Lung (tissue), 11 donors: ENCODE measurements at regions not wholly inside any gene's neighbourhood (a gene's known extent, or its start where the extent isn't known, plus 50 kb on each side); places are given as distances from the start of the nearest gene placed in this dataset.

Source experiments
- ATAC-seq: fragments of 200-7000 bp; cut with Tn5 transposase; one replicate; pipeline ENCODE4 v1.9.1; 2020; ENCODE audit warnings: moderate number of reproducible peaks; ENCODE audit not compliant: insufficient read depth, low FRiP score
- DNase-seq, 3 donors: peaks; one replicate each; pipeline ENCODE4 v3.0.0-alpha.2; 2013 to 2017
- H3K27ac ChIP-seq, 2 donors: one replicate each; pipeline ENCODE4 v1.5.1; 2013; ENCODE audit warnings: mild to moderate bottlenecking in 2 of 2, moderate library complexity in 2 of 2, control low read depth in 1 of 2, inconsistent platforms in 1 of 2, low read depth in 1 of 2, low read length in 1 of 2
- H3K27me3 ChIP-seq, 3 donors: one replicate each; pipeline ENCODE4 v1.5.1; 2013; ENCODE audit warnings: low read length in 2 of 3; ENCODE audit not compliant: control insufficient read depth in 3 of 3, insufficient read depth in 3 of 3
- H3K36me3 ChIP-seq, 4 donors: one replicate each; pipeline ENCODE4 v1.5.1; 2013; ENCODE audit warnings: low read length in 4 of 4, mild to moderate bottlenecking in 1 of 4, moderate library complexity in 1 of 4; ENCODE audit not compliant: control insufficient read depth in 4 of 4, insufficient read depth in 4 of 4
- H3K4me1 ChIP-seq, 5 donors: one replicate each; pipeline ENCODE4 v1.5.1; 2013; ENCODE audit warnings: low read length in 5 of 5, mild to moderate bottlenecking in 2 of 5, moderate library complexity in 1 of 5; ENCODE audit not compliant: control insufficient read depth in 5 of 5, insufficient read depth in 5 of 5
- H3K4me3 ChIP-seq: one replicate; pipeline ENCODE4 v1.5.1; 2013; ENCODE audit warnings: mild to moderate bottlenecking, control low read depth, moderate library complexity
- H3K9ac ChIP-seq, 2 donors: one replicate each; pipeline ENCODE4 v1.5.1; 2013; ENCODE audit warnings: low read length in 2 of 2, control low read depth in 1 of 2; ENCODE audit not compliant: insufficient read depth in 1 of 2
- H3K9me3 ChIP-seq, 4 donors: one replicate each; pipeline ENCODE4 v1.5.1; 2013; ENCODE audit warnings: low read length in 3 of 4, mild to moderate bottlenecking in 1 of 4, moderate library complexity in 1 of 4; ENCODE audit not compliant: control insufficient read depth in 4 of 4, insufficient read depth in 3 of 4
- WGBS, 2 donors: extraction: QIAGEN DNeasy Blood & Tissue Kit; methylation state at CpG; one replicate each; pipeline ENCODE4 v1.1.7; 2013; 5-methylcytosine and 5-hydroxymethylcytosine counted together
- TF ChIP-seq, protein P1 (sequence below): IDR thresholded peaks from 2 replicates; pipeline ENCODE4 v1.5.1; 2012; ENCODE audit warnings: mild to moderate bottlenecking; ENCODE audit errors: control extremely low read depth, extremely low read depth
- donor health status: control.
- donor health status: control.
- donor health status: Bipolar disorder and iron deficiency.
- donor health status: healthy.
- donor health status: DM: yes; HTN: yes; CAD: no.

DNA sequence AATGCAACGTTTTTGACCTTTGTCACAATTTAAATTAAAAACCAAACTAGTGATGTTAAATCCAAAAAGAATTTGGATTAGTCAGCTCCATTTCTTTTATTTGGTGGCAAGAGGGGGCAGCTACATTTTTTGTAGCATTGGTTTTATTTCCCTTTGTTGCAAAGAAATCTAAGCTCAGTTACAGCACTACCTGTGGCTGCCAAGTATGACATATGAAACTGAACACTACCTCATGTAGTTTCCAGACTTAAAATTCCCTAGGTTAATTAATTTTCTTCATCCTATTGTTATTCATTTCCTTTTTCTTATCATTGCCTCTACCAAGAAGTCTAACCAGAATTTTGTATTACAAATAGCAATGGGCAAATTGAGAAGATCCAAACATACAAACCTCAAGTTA lies 393.5 kb downstream of the BRINP1 start:
- no peak overlapping the region for H3K4me3 ChIP-seq
- H3K27me3 ChIP-seq = no peaks in the 10 kb centered on the region
- ATAC-seq (no peak), DNase-seq (no peak)
- H3K36me3 ChIP-seq = no peaks in the 10 kb centered on the region
- TF ChIP-seq, protein P1, sequence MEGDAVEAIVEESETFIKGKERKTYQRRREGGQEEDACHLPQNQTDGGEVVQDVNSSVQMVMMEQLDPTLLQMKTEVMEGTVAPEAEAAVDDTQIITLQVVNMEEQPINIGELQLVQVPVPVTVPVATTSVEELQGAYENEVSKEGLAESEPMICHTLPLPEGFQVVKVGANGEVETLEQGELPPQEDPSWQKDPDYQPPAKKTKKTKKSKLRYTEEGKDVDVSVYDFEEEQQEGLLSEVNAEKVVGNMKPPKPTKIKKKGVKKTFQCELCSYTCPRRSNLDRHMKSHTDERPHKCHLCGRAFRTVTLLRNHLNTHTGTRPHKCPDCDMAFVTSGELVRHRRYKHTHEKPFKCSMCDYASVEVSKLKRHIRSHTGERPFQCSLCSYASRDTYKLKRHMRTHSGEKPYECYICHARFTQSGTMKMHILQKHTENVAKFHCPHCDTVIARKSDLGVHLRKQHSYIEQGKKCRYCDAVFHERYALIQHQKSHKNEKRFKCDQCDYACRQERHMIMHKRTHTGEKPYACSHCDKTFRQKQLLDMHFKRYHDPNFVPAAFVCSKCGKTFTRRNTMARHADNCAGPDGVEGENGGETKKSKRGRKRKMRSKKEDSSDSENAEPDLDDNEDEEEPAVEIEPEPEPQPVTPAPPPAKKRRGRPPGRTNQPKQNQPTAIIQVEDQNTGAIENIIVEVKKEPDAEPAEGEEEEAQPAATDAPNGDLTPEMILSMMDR = no peak
- no peak overlapping the region for H3K9ac ChIP-seq
- H3K4me1 ChIP-seq = no peaks in the 10 kb centered on the region
- H3K9me3 ChIP-seq = no peaks in the 10 kb centered on the region
- no peak overlapping the region for H3K27ac ChIP-seq
- WGBS, 2 donors = 55 to 70% methylated on average over 1 of the region's 1 CpG

DNA sequence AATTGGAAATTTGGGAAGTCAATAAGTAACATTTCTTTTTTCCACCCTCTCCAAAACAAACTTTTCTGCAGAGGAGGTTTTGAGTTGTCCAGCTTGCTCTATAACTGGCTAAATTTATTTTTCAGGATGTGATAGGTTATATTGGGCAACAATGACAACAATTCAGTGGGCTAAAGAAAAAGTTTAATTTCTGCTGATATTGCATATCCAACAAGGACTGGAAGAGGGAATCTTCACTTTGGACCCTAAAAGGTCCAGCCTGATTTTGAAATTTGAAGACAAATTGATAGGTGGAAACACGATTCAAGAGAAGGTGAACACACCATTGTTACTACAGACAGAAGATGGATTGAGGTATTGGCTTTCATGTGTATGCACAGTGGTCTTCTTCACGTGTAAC lies 393.1 kb downstream of the BRINP1 start:
- no peaks in the 10 kb centered on the region for H3K27me3 ChIP-seq
- H3K4me1 ChIP-seq = no peaks in the 10 kb centered on the region
- no peaks in the 10 kb centered on the region for H3K9me3 ChIP-seq
- H3K36me3 ChIP-seq = no peaks in the 10 kb centered on the region
- H3K27ac ChIP-seq = no peak overlapping the region
- ATAC-seq (no peak), DNase-seq (no peak)
- no peak overlapping the region for H3K9ac ChIP-seq
- 13 to 27% methylated on average over 2 of the region's 2 CpGs for WGBS, 2 donors
- no peak overlapping the region for H3K4me3 ChIP-seq
- TF ChIP-seq, protein P1 = no peak

DNA sequence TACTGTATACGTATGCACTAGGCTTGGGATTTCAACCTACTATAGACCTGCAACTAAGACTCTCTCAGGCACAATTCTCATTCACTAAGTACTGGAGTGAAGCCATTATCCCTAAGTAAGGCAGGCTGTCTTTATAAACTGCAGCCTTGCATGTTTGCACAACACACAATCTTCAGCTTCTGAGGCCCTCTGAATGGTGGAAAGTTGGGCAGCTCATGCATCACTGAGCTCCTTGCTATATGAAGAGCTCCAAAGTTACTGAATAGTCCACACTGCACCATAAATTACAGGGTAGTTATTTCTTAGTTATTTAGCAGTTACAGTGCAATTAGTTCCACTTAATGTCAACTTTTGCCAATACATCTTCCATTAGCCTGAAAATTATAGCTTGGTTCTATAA lies 384.6 kb downstream of the BRINP1 start:
- H3K27ac ChIP-seq = no peak overlapping the region
- WGBS, 2 donors = 73 to 75% methylated on average over 1 of the region's 1 CpG
- TF ChIP-seq, protein P1 = no peak

DNA sequence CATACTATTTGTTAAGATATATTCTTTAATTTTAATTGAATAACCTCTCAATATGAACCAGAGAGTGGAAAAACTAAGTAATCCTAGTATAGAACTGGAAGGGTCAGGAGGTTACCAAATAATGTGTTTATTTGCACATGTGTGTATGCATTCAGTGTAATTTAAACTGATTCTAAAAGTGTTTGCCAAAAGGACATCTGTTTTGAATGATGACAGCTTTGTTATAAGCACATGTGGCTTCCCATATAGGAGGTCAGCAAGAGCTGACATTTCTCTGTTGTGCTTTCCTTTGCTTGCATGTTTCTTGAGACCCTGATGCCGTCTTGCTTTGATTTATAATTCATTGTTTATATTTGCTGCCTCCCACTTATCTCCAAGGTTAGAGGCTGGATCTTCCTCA lies 383.4 kb downstream of the BRINP1 start:
- DNase-seq (no peak), ATAC-seq (no peak)
- Histone ChIP-seq H3K36me3 (no peaks in the 10 kb centered on the region), H3K4me3 (no peak overlapping the region), H3K9ac (no peak overlapping the region), H3K27me3 (no peaks in the 10 kb centered on the region), H3K9me3 (no peaks in the 10 kb centered on the region), H3K4me1 (no peaks in the 10 kb centered on the region), H3K27ac (no peak overlapping the region)
- WGBS, 2 donors = 49 to 72% methylated on average over 1 of the region's 1 CpG
- TF ChIP-seq, protein P1 = no peak

More for the DNA sequence above, 384.6 kb downstream of the BRINP1 start:
- Histone ChIP-seq H3K4me1 (no peaks in the 10 kb centered on the region), H3K36me3 (no peaks in the 10 kb centered on the region), H3K9me3 (no peaks in the 10 kb centered on the region), H3K27me3 (no peaks in the 10 kb centered on the region), H3K9ac (no peak overlapping the region), H3K4me3 (no peak overlapping the region)
- ATAC-seq (no peak), DNase-seq (no peak)
